ENCODE measurements at regions not wholly inside any gene's neighbourhood (a gene's known extent, or its start where the extent isn't known, plus 50 kb on each side); places are given as distances from the start of the nearest gene placed in this dataset.

- no peak for TF ChIP-seq CTCF (conservative IDR thresholded peaks at IDR 0.05)
- TF ChIP-seq ZFX (IDR thresholded peaks at IDR 0.05), result no peak
Observed at GRCh38 chr4:100826067-100826466, 308.2 kb upstream of the EMCN start.
